ENCODE measurements at regions not wholly inside any gene's neighbourhood (a gene's known extent, or its start where the extent isn't known, plus 50 kb on each side); places are given as distances from the start of the nearest gene placed in this dataset.

DNA sequence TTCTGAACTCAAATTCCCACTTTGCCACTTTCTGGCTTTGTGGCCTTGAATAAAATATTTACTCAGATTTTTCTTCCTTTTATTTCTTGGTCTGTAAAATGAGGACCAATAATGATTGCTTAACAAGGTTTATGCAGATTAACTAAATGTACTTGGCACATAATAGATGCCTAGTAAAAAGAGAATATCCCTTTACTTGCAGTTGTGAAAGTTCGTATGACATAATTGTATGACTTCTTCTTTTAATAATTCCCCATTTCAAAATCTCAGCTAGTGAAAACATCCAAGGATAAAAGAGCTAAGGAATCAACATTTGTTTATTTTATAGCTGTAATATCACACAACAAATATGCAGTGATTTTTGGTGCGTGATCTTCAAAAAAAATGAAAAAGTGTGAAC is 215.6 kb upstream of the ATP2B1 start:
- TF ChIP-seq, protein P1, sequence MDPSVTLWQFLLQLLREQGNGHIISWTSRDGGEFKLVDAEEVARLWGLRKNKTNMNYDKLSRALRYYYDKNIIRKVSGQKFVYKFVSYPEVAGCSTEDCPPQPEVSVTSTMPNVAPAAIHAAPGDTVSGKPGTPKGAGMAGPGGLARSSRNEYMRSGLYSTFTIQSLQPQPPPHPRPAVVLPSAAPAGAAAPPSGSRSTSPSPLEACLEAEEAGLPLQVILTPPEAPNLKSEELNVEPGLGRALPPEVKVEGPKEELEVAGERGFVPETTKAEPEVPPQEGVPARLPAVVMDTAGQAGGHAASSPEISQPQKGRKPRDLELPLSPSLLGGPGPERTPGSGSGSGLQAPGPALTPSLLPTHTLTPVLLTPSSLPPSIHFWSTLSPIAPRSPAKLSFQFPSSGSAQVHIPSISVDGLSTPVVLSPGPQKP (IDR thresholded peaks at IDR 0.05; ENCODE audit: low read depth, low read length) = no peak
- ChIA-PET CTCF (interaction anchor here (1.0 to 1.3 kb wide), 3 partner anchors 21 to 223 kb away, joined by 3 to 5 read pairs (median 3); no protein-coding TSS in a partner anchor), POLR2A (interaction anchor here (0.9 kb wide), 1 partner anchor 60 kb away, joined by 3 read pairs; no protein-coding TSS in a partner anchor), SMC1A (ENCODE audit: uncharacterized antibody, unreplicated experiment) (interaction anchor here (0.6 to 4.7 kb wide), 20 partner anchors 9 to 218 kb away, joined by 3 to 45 read pairs (median 4); no protein-coding TSS in a partner anchor), RAD21 (ENCODE audit: unreplicated experiment) (interaction anchor here (1.0 to 2.1 kb wide), 7 partner anchors 9 to 61 kb away, joined by 3 to 11 read pairs (median 6); no protein-coding TSS in a partner anchor)
- DNase-seq (ENCODE audit: low read depth, low spot score) (no peak), FAIRE-seq (no peak), ATAC-seq (no peak)
- in situ Hi-C loops (cut with MboI) = loop anchor here (5.0 kb wide), 1 partner anchor 37 kb away; no protein-coding TSS in a partner anchor
- Histone ChIP-seq H3K4me2 (ENCODE audit: control insufficient read depth, insufficient read depth) (no peak overlapping the region), H3K27me3 (replicated peaks in 1 of 2; ENCODE audit: control insufficient read depth in 2 of 2, insufficient read depth in 2 of 2, low read length in 1 of 2) (no peaks in the 10 kb centered on the region), H3K9ac (ENCODE audit: control insufficient read depth, insufficient read depth, low read length) (no peak overlapping the region), H2AFZ (ENCODE audit: control insufficient read depth, low read depth, low read length) (no peak overlapping the region), H3K4me3 (no peak overlapping the region), H3K36me3 (ENCODE audit: control insufficient read depth in 2 of 2, insufficient read depth in 2 of 2, low read length in 1 of 2) (no peaks in the 10 kb centered on the region), H4K20me1 (ENCODE audit: control insufficient read depth, insufficient read depth) (no peaks in the 10 kb centered on the region), H3K79me2 (ENCODE audit: control insufficient read depth, insufficient read depth, low read length) (peaks cover 6% of the 10 kb centered on the region), H3K9me3 (replicated peaks; ENCODE audit: control insufficient read depth, insufficient read depth, low read length) (no peaks in the 10 kb centered on the region), H3K27ac (ENCODE audit: control insufficient read depth, insufficient read depth) (no peak overlapping the region), H3K4me1 (ENCODE audit: control insufficient read depth, insufficient read depth, low read length) (peaks cover 3% of the 10 kb centered on the region; the same call in 1 of the 2 replicates)
- no TSS peak for BruUV-seq (replicated peaks)
- intact Hi-C loops (cut with micrococcal nuclease; ENCODE audit: unreplicated experiment) = no loop called here
- 74% methylated on average over 2 of the region's 2 CpGs for WGBS (ENCODE audit: insufficient coverage, insufficient replicate concordance, low lambda C conversion rate, missing lambda C conversion rate)

DNA sequence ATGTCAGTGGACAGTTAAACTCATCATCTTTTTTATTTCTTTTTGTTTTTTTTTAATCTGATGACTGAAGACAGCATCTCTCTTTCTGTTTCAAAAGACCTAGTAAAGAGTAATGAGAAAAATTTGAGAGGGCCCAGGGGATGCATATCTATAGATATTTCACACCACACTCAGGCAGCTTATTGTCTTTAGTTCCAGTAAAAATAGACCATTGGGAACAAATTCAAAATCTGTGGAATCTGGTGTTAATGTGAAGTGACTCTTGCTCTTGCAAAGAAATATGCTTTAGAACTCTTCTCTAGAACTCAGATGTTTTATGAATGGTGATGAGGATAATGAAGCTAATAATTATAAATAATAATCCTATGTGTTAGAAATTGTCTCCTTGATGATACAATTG is 214.5 kb upstream of the ATP2B1 start:
- ChIA-PET CTCF (interaction anchor here (1.1 to 1.6 kb wide), 2 partner anchors 67 to 90 kb away, joined by 3 to 4 read pairs; no protein-coding TSS in a partner anchor), SMC1A (ENCODE audit: uncharacterized antibody, unreplicated experiment) (interaction anchor here (0.6 to 4.7 kb wide), 8 partner anchors 21 to 217 kb away, joined by 3 to 45 read pairs (median 4); no protein-coding TSS in a partner anchor), RAD21 (ENCODE audit: unreplicated experiment) (interaction anchor here (1.0 to 1.5 kb wide), 2 partner anchors 27 to 44 kb away, joined by 3 to 4 read pairs; no protein-coding TSS in a partner anchor), POLR2A (interaction anchor here (1.2 kb wide), 1 partner anchor 39 kb away, joined by 3 read pairs; no protein-coding TSS in a partner anchor)
- Histone ChIP-seq H3K9me3 (replicated peaks; ENCODE audit: control insufficient read depth, insufficient read depth, low read length) (no peaks in the 10 kb centered on the region), H3K27ac (ENCODE audit: control insufficient read depth, insufficient read depth) (no peak overlapping the region), H3K4me2 (ENCODE audit: control insufficient read depth, insufficient read depth) (no peak overlapping the region), H3K27me3 (replicated peaks in 1 of 2; ENCODE audit: control insufficient read depth in 2 of 2, insufficient read depth in 2 of 2, low read length in 1 of 2) (no peaks in the 10 kb centered on the region), H2AFZ (ENCODE audit: control insufficient read depth, low read depth, low read length) (no peak overlapping the region), H3K36me3 (ENCODE audit: control insufficient read depth in 2 of 2, insufficient read depth in 2 of 2, low read length in 1 of 2) (no peaks in the 10 kb centered on the region), H3K4me1 (ENCODE audit: control insufficient read depth, insufficient read depth, low read length) (peaks cover 3% of the 10 kb centered on the region; the same call in 1 of the 2 replicates), H3K79me2 (ENCODE audit: control insufficient read depth, insufficient read depth, low read length) (no peaks in the 10 kb centered on the region; the same call in 1 of the 2 replicates), H4K20me1 (ENCODE audit: control insufficient read depth, insufficient read depth) (no peaks in the 10 kb centered on the region), H3K9ac (ENCODE audit: control insufficient read depth, insufficient read depth, low read length) (no peak overlapping the region), H3K4me3 (no peak overlapping the region)
- no peak for FAIRE-seq
- no peak for DNase-seq (ENCODE audit: low read depth, low spot score)
- in situ Hi-C loops (cut with MboI) = loop anchor here (5.0 kb wide), 1 partner anchor 36 kb away; no protein-coding TSS in a partner anchor
- no TSS peak for BruUV-seq (replicated peaks)
- TF ChIP-seq SMAD1 (IDR thresholded peaks at IDR 0.05; ENCODE audit: low read depth, partially characterized antibody) (no peak), GABPA (IDR thresholded peaks at IDR 0.05; ENCODE audit: low read depth) (no peak), SRF (IDR thresholded peaks at IDR 0.05; ENCODE audit: low read depth in 2 of 2, low read length in 2 of 2) (no peak), ZNF24 (IDR thresholded peaks at IDR 0.05) (no peak), ZNF207 (IDR thresholded peaks at IDR 0.05; ENCODE audit: borderline replicate concordance) (no peak)
- TF ChIP-seq, protein P2, sequence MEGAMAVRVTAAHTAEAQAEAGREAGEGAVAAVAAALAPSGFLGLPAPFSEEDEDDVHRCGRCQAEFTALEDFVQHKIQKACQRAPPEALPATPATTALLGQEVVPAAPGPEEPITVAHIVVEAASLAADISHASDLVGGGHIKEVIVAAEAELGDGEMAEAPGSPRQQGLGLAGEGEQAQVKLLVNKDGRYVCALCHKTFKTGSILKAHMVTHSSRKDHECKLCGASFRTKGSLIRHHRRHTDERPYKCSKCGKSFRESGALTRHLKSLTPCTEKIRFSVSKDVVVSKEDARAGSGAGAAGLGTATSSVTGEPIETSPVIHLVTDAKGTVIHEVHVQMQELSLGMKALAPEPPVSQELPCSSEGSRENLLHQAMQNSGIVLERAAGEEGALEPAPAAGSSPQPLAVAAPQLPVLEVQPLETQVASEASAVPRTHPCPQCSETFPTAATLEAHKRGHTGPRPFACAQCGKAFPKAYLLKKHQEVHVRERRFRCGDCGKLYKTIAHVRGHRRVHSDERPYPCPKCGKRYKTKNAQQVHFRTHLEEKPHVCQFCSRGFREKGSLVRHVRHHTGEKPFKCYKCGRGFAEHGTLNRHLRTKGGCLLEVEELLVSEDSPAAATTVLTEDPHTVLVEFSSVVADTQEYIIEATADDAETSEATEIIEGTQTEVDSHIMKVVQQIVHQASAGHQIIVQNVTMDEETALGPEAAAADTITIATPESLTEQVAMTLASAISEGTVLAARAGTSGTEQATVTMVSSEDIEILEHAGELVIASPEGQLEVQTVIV (IDR thresholded peaks at IDR 0.05; ENCODE audit: borderline replicate concordance, partially characterized antibody) = no peak
- intact Hi-C loops (cut with micrococcal nuclease; ENCODE audit: unreplicated experiment) = no loop called here
- no peak for ATAC-seq

Data from GM12878 (cell line).